ENCODE measurements at regions not wholly inside any gene's neighbourhood (a gene's known extent, or its start where the extent isn't known, plus 50 kb on each side); places are given as distances from the start of the nearest gene placed in this dataset.

DNA sequence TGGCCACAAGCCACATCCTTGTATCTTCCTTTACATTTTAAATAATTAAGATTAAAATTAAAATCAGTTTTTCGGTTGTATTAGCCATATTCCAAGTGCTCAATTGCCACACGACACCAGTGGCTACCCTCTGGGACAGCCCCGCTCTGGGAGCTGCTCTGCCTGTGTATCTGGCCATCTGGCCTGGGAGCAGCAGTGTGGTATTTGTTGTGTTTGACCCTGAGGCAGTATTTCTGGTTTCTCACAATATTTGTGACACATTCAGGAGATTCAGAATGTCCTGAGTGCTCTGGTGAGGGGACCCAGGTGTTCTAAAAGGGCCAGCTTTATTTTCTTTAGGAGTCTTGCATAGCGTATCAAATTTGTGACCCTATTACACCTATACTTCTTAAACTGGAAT lies 179.0 kb downstream of the SUCLA2 start:
- TF ChIP-seq, protein P1, sequence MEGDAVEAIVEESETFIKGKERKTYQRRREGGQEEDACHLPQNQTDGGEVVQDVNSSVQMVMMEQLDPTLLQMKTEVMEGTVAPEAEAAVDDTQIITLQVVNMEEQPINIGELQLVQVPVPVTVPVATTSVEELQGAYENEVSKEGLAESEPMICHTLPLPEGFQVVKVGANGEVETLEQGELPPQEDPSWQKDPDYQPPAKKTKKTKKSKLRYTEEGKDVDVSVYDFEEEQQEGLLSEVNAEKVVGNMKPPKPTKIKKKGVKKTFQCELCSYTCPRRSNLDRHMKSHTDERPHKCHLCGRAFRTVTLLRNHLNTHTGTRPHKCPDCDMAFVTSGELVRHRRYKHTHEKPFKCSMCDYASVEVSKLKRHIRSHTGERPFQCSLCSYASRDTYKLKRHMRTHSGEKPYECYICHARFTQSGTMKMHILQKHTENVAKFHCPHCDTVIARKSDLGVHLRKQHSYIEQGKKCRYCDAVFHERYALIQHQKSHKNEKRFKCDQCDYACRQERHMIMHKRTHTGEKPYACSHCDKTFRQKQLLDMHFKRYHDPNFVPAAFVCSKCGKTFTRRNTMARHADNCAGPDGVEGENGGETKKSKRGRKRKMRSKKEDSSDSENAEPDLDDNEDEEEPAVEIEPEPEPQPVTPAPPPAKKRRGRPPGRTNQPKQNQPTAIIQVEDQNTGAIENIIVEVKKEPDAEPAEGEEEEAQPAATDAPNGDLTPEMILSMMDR (IDR thresholded peaks at IDR 0.05; ENCODE audit: low read depth, low read length), result no peak
- TF ChIP-seq POLR2A (IDR thresholded peaks at IDR 0.05; ENCODE audit: extremely low read depth, insufficient read length), result no peak

Data from NB4 (cell line).